ENCODE measurements at regions not wholly inside any gene's neighbourhood (a gene's known extent, or its start where the extent isn't known, plus 50 kb on each side); places are given as distances from the start of the nearest gene placed in this dataset.

DNA sequence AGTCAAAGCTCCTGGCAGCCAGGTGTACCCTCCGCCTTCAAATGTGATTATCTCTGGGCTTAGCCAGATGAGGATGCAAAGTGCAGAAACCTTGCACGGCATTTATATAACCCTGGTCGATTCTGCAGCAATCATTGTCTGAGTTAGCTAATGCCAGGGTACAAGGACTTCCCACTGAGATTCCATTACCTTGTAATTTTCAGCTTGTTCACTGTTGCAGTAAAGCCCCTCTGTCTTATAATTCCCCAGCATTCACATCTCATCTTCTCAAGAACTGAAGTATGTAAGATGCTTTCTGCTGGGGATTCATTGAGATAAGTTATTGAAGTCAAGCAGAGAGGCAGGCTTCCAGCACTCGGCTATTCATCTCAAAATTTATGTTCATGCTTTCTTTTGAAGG is 1090.6 kb upstream of the AUTS2 start:
- H3K9ac ChIP-seq (ENCODE audit: low read depth in 1 of 2, low read length in 2 of 2) = no peak overlapping the region

DNA sequence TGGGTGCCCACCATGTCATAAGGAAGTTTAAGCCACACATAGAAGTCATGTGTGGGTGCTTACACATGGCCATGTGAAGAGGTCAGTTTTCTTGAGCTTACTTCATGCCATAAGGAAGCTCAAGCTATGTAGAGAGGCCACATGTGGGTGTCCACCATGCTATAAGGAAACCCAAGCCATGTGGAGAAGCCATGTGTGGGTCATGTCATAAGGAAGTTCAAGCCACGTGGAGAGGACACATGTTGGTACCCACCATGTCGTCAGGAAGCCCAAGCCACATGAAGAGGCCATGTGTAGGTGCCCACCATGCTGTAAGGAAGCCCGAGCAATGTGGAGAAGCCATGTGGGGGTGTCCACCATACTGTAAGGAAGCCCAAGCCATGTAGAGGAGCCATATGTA is 1089.2 kb upstream of the AUTS2 start:
- H3K9ac ChIP-seq (ENCODE audit: low read depth in 1 of 2, low read length in 2 of 2) = no peak overlapping the region
- no peaks in the 10 kb centered on the region for H3K36me3 ChIP-seq (ENCODE audit: control insufficient read depth in 1 of 2, insufficient read depth in 2 of 2, low read length in 2 of 2)
- no peaks in the 10 kb centered on the region for H3K4me1 ChIP-seq (ENCODE audit: control insufficient read depth in 1 of 2, insufficient read depth in 2 of 2, low read length in 2 of 2)
- H3K9me3 ChIP-seq (ENCODE audit: control insufficient read depth in 1 of 2, low read length in 2 of 2) = peaks cover 7 to 8% of the 10 kb centered on the region in 2 donors
- no peaks in the 10 kb centered on the region for H3K27me3 ChIP-seq (ENCODE audit: control insufficient read depth in 1 of 2, insufficient read depth in 2 of 2, low read length in 2 of 2)
- H3K27ac ChIP-seq (ENCODE audit: low read depth, low read length) = no peak overlapping the region
- H3K4me3 ChIP-seq (ENCODE audit: low read depth in 1 of 2, low read length in 2 of 2) = no peak overlapping the region

More for the DNA sequence above, 1090.6 kb upstream of the AUTS2 start:
- peaks cover 7 to 8% of the 10 kb centered on the region in 2 donors for H3K9me3 ChIP-seq (ENCODE audit: control insufficient read depth in 1 of 2, low read length in 2 of 2)
- H3K4me3 ChIP-seq (ENCODE audit: low read depth in 1 of 2, low read length in 2 of 2) = no peak overlapping the region
- H3K27me3 ChIP-seq (ENCODE audit: control insufficient read depth in 1 of 2, insufficient read depth in 2 of 2, low read length in 2 of 2) = no peaks in the 10 kb centered on the region
- H3K36me3 ChIP-seq (ENCODE audit: control insufficient read depth in 1 of 2, insufficient read depth in 2 of 2, low read length in 2 of 2) = no peaks in the 10 kb centered on the region
- no peak overlapping the region for H3K27ac ChIP-seq (ENCODE audit: low read depth, low read length)
- no peaks in the 10 kb centered on the region for H3K4me1 ChIP-seq (ENCODE audit: control insufficient read depth in 1 of 2, insufficient read depth in 2 of 2, low read length in 2 of 2)

DNA sequence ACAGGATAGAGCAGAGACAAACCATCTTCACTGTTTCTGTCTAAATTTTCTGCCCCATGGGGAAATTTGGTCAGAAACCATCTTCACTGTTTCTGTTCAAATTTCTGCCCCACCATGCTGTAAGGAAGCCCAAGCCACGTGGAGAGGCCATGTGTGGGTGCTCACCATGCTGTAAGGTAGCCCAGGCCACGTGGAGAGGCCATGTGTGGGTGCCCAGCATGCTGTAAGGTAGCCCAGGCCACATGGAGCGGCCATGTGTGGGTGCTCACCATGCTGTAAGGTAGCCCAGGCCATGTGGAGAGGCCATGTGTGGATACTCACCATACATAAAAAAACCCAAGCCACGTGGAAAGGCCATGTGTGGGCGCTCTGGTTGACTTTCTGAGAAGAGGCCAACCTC is 1088.7 kb upstream of the AUTS2 start:
- H3K9ac ChIP-seq (ENCODE audit: low read depth in 1 of 2, low read length in 2 of 2) = no peak overlapping the region
- no peak overlapping the region for H3K4me3 ChIP-seq (ENCODE audit: low read depth in 1 of 2, low read length in 2 of 2)
- H3K27me3 ChIP-seq (ENCODE audit: control insufficient read depth in 1 of 2, insufficient read depth in 2 of 2, low read length in 2 of 2) = no peaks in the 10 kb centered on the region
- H3K27ac ChIP-seq (ENCODE audit: low read depth, low read length) = no peak overlapping the region
- H3K9me3 ChIP-seq (ENCODE audit: control insufficient read depth in 1 of 2, low read length in 2 of 2) = peaks cover 7 to 8% of the 10 kb centered on the region in 2 donors
- H3K4me1 ChIP-seq (ENCODE audit: control insufficient read depth in 1 of 2, insufficient read depth in 2 of 2, low read length in 2 of 2) = no peaks in the 10 kb centered on the region
- no peaks in the 10 kb centered on the region for H3K36me3 ChIP-seq (ENCODE audit: control insufficient read depth in 1 of 2, insufficient read depth in 2 of 2, low read length in 2 of 2)

DNA sequence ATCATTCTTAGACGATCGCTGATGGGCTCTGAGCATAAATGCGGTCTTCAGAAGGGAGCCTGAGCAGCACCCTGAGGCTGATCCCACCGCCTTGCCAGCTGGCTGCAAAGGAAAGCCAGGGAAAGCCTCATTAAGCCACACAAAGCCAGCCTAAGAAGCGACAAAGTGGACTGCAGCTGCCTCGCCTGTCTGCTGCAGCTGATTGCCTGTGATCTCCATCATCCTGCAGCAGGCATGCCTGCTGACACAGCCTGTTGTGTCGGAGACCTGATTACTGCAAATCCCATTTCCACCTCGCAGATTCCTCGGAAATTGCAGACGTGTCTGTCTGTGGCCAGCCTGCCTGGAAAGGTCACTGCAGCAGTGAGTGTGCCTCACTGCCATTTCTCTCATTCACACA is 1087.0 kb upstream of the AUTS2 start:
- peaks cover 7 to 8% of the 10 kb centered on the region in 2 donors for H3K9me3 ChIP-seq (ENCODE audit: control insufficient read depth in 1 of 2, low read length in 2 of 2)
- H3K4me3 ChIP-seq (ENCODE audit: low read depth in 1 of 2, low read length in 2 of 2) = no peak overlapping the region
- H3K27ac ChIP-seq (ENCODE audit: low read depth, low read length) = no peak overlapping the region
- no peaks in the 10 kb centered on the region for H3K27me3 ChIP-seq (ENCODE audit: control insufficient read depth in 1 of 2, insufficient read depth in 2 of 2, low read length in 2 of 2)
- H3K36me3 ChIP-seq (ENCODE audit: control insufficient read depth in 1 of 2, insufficient read depth in 2 of 2, low read length in 2 of 2) = no peaks in the 10 kb centered on the region
- H3K4me1 ChIP-seq (ENCODE audit: control insufficient read depth in 1 of 2, insufficient read depth in 2 of 2, low read length in 2 of 2) = no peaks in the 10 kb centered on the region
- H3K9ac ChIP-seq (ENCODE audit: low read depth in 1 of 2, low read length in 2 of 2) = no peak overlapping the region

DNA sequence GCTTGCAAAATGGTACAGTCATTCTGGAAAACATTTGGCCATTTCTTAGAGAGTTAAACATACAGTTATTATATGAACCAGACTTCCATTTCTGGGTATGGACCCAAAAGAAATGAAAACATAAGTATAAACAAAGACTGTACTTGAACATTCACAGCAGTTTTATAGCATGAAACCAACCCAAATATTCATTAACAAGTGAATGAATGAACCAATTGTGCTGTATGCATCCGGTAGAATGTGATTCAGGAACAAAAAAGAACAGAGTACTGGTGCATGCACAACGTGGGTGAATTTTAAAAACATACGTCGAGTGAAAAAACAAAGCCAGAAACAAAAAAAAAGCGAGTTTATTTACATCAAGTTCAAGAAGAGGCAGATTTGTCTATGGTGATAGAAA is 1085.8 kb upstream of the AUTS2 start:
- Histone ChIP-seq H3K9ac (ENCODE audit: low read depth in 1 of 2, low read length in 2 of 2) (no peak overlapping the region), H3K27me3 (ENCODE audit: control insufficient read depth in 1 of 2, insufficient read depth in 2 of 2, low read length in 2 of 2) (no peaks in the 10 kb centered on the region), H3K4me3 (ENCODE audit: low read depth in 1 of 2, low read length in 2 of 2) (no peak overlapping the region), H3K27ac (ENCODE audit: low read depth, low read length) (no peak overlapping the region), H3K9me3 (ENCODE audit: control insufficient read depth in 1 of 2, low read length in 2 of 2) (peaks cover 7 to 8% of the 10 kb centered on the region in 2 donors), H3K36me3 (ENCODE audit: control insufficient read depth in 1 of 2, insufficient read depth in 2 of 2, low read length in 2 of 2) (no peaks in the 10 kb centered on the region), H3K4me1 (ENCODE audit: control insufficient read depth in 1 of 2, insufficient read depth in 2 of 2, low read length in 2 of 2) (no peaks in the 10 kb centered on the region)

DNA sequence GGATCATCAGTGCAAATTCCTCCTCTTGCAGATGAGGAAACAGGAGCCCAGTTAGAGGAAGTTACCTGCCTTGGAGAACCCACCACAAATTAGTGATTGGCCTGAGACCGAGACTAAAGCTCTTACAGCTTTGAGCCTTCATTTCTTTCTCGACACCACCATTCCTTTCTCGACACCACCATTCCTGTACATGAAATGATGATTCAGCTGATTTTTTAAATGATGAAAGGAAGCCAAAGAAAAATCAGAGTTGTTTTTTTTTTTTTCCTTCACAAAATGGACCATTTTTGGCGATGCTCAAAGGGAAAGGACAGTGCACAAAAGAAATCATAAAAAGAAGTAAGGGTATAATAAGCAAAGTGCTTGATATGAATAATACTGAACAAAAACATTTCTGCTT is 1080.2 kb upstream of the AUTS2 start:
- no peak overlapping the region for H3K27ac ChIP-seq (ENCODE audit: low read depth, low read length)
- H3K9ac ChIP-seq (ENCODE audit: low read depth in 1 of 2, low read length in 2 of 2) = no peak overlapping the region
- H3K4me1 ChIP-seq (ENCODE audit: control insufficient read depth in 1 of 2, insufficient read depth in 2 of 2, low read length in 2 of 2) = no peaks in the 10 kb centered on the region
- H3K9me3 ChIP-seq (ENCODE audit: control insufficient read depth in 1 of 2, low read length in 2 of 2) = no peaks in the 10 kb centered on the region
- no peaks in the 10 kb centered on the region for H3K36me3 ChIP-seq (ENCODE audit: control insufficient read depth in 1 of 2, insufficient read depth in 2 of 2, low read length in 2 of 2)
- no peak overlapping the region for H3K4me3 ChIP-seq (ENCODE audit: low read depth in 1 of 2, low read length in 2 of 2)
- H3K27me3 ChIP-seq (ENCODE audit: control insufficient read depth in 1 of 2, insufficient read depth in 2 of 2, low read length in 2 of 2) = no peaks in the 10 kb centered on the region

DNA sequence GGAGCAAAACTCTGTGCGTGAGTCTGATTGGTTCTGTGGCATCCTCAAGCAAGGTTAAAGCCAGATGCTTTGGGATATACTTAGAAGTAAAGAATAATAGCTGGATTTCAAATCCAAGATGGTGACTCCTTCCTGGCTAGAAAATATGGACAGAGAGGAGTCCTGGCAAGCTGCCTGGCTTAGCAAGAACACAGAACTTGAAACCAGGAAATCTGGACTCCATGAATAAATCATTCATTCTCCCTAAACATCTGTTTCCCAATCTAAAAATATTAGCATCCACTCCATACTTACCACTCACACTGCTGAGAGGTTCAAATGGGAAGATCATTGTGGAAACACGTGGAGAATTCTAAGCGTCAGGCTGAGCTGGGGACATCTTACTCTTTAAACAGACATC is 1074.1 kb upstream of the AUTS2 start:
- H3K36me3 ChIP-seq (ENCODE audit: control insufficient read depth in 1 of 2, insufficient read depth in 2 of 2, low read length in 2 of 2) = no peaks in the 10 kb centered on the region
- no peak overlapping the region for H3K27ac ChIP-seq (ENCODE audit: low read depth, low read length)
- H3K27me3 ChIP-seq (ENCODE audit: control insufficient read depth in 1 of 2, insufficient read depth in 2 of 2, low read length in 2 of 2) = no peaks in the 10 kb centered on the region
- H3K9me3 ChIP-seq (ENCODE audit: control insufficient read depth in 1 of 2, low read length in 2 of 2) = no peaks in the 10 kb centered on the region
- H3K9ac ChIP-seq (ENCODE audit: low read depth in 1 of 2, low read length in 2 of 2) = no peak overlapping the region
- no peaks in the 10 kb centered on the region for H3K4me1 ChIP-seq (ENCODE audit: control insufficient read depth in 1 of 2, insufficient read depth in 2 of 2, low read length in 2 of 2)
- no peak overlapping the region for H3K4me3 ChIP-seq (ENCODE audit: low read depth in 1 of 2, low read length in 2 of 2)

DNA sequence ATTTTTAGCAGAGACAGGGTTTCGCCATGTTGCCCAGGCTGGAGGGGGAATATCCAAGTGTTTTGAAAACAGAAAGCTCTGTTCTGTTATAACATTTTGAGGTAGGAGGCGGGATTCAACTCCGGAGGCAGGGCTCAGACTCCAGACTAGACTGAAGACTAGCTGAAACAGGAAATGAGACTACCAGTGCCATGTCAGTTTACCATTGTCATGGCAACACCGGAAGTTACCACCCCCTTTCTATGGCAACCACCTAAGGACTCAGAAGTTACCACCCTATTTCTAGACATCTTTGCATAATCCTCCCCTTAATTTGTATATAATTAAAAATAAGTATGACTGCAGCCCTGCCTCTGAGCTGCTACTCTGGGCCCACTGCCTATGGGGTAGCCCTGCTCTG is 1069.1 kb upstream of the AUTS2 start:
- no peak overlapping the region for H3K4me3 ChIP-seq (ENCODE audit: low read depth in 1 of 2, low read length in 2 of 2)
- no peaks in the 10 kb centered on the region for H3K9me3 ChIP-seq (ENCODE audit: control insufficient read depth in 1 of 2, low read length in 2 of 2)
- no peaks in the 10 kb centered on the region for H3K4me1 ChIP-seq (ENCODE audit: control insufficient read depth in 1 of 2, insufficient read depth in 2 of 2, low read length in 2 of 2)
- no peak overlapping the region for H3K27ac ChIP-seq (ENCODE audit: low read depth, low read length)
- no peak overlapping the region for H3K9ac ChIP-seq (ENCODE audit: low read depth in 1 of 2, low read length in 2 of 2)
- H3K36me3 ChIP-seq (ENCODE audit: control insufficient read depth in 1 of 2, insufficient read depth in 2 of 2, low read length in 2 of 2) = no peaks in the 10 kb centered on the region
- no peaks in the 10 kb centered on the region for H3K27me3 ChIP-seq (ENCODE audit: control insufficient read depth in 1 of 2, insufficient read depth in 2 of 2, low read length in 2 of 2)

DNA sequence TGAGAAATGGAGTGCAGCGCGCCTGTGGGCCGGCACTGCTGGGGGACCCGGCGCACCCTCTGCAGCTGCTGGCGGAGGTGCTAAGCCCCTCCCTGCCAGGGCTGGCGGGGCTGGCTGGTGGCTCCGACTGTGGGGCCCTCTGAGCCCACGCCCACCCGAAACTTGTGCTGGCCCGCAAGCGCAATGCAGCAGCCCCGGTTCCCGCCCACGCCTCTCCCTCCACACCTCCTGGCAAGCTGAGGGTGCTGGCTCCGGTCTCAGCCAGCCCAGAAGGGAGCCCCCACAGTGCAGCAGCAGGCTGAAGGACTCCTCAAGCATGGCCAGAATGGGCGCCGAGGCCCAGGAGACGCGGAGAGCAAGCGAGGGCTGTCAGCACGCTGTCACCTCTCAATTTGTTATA is 1063.0 kb upstream of the AUTS2 start:
- Histone ChIP-seq H3K36me3 (ENCODE audit: control insufficient read depth in 1 of 2, insufficient read depth in 2 of 2, low read length in 2 of 2) (no peaks in the 10 kb centered on the region), H3K4me1 (ENCODE audit: control insufficient read depth in 1 of 2, insufficient read depth in 2 of 2, low read length in 2 of 2) (no peaks in the 10 kb centered on the region), H3K9ac (ENCODE audit: low read depth in 1 of 2, low read length in 2 of 2) (no peak overlapping the region), H3K27me3 (ENCODE audit: control insufficient read depth in 1 of 2, insufficient read depth in 2 of 2, low read length in 2 of 2) (no peaks in the 10 kb centered on the region), H3K9me3 (ENCODE audit: control insufficient read depth in 1 of 2, low read length in 2 of 2) (no peaks in the 10 kb centered on the region), H3K4me3 (ENCODE audit: low read depth in 1 of 2, low read length in 2 of 2) (no peak overlapping the region), H3K27ac (ENCODE audit: low read depth, low read length) (no peak overlapping the region)

DNA sequence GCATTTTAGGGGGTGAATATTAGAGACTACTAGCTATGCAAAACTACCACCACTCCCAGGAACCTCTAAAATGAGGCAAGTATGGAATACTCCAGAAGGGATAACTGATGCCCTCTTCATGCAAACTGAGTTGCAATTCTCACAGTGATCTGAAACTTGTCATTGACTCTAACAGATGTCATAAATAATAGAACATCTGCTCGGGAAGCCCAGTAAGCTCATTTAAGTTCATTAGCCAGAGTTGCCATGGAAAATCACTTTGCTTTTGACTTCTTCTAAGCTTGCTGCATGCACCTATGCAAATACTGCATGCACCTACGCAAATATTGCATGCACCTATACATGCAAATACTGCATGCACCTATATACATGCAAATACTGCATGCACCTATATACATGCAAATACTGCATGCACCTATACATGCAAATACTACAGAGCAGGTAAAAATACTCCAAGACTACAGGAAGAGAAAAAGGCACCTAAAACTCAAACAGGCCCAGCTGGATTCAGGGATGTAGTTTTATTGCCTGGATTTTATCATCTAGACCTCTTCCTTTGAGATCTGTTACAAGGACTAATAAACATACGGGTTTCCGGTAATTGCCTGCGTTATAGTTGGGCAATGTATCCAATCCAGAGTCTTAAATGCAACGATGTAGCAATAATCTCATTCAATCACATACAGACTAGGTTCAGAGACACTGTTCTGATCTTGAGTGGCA is 1061.1 kb upstream of the AUTS2 start:
- no peaks in the 10 kb centered on the region for H3K4me1 ChIP-seq (ENCODE audit: control insufficient read depth in 1 of 2, insufficient read depth in 2 of 2, low read length in 2 of 2)
- no peaks in the 10 kb centered on the region for H3K36me3 ChIP-seq (ENCODE audit: control insufficient read depth in 1 of 2, insufficient read depth in 2 of 2, low read length in 2 of 2)
- no peaks in the 10 kb centered on the region for H3K9me3 ChIP-seq (ENCODE audit: control insufficient read depth in 1 of 2, low read length in 2 of 2)
- no peaks in the 10 kb centered on the region for H3K27me3 ChIP-seq (ENCODE audit: control insufficient read depth in 1 of 2, insufficient read depth in 2 of 2, low read length in 2 of 2)
- no peak overlapping the region for H3K9ac ChIP-seq (ENCODE audit: low read depth in 1 of 2, low read length in 2 of 2)
- no peak overlapping the region for H3K4me3 ChIP-seq (ENCODE audit: low read depth in 1 of 2, low read length in 2 of 2)
- H3K27ac ChIP-seq (ENCODE audit: low read depth, low read length) = no peak overlapping the region

DNA sequence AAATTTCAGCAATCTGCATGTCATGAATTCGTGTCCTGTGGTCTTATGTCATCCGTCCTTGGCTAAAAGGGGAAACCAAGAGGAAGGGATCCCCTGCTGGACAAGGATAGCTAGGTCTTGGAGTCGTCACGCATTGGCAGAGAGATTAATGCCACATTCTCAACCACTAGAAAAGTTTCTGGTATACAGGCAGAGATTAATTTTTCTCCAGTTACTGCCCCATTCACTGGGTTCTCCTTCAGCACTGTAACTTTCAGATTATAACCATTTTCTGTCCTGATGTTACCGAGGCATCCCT is 1060.6 kb upstream of the AUTS2 start:
- H3K4me3 ChIP-seq (ENCODE audit: low read depth in 1 of 2, low read length in 2 of 2) = no peak overlapping the region
- no peaks in the 10 kb centered on the region for H3K36me3 ChIP-seq (ENCODE audit: control insufficient read depth in 1 of 2, insufficient read depth in 2 of 2, low read length in 2 of 2)
- H3K4me1 ChIP-seq (ENCODE audit: control insufficient read depth in 1 of 2, insufficient read depth in 2 of 2, low read length in 2 of 2) = no peaks in the 10 kb centered on the region
- no peaks in the 10 kb centered on the region for H3K9me3 ChIP-seq (ENCODE audit: control insufficient read depth in 1 of 2, low read length in 2 of 2)
- H3K9ac ChIP-seq (ENCODE audit: low read depth in 1 of 2, low read length in 2 of 2) = no peak overlapping the region
- no peaks in the 10 kb centered on the region for H3K27me3 ChIP-seq (ENCODE audit: control insufficient read depth in 1 of 2, insufficient read depth in 2 of 2, low read length in 2 of 2)
- no peak overlapping the region for H3K27ac ChIP-seq (ENCODE audit: low read depth, low read length)
